ENCODE measurements at regions not wholly inside any gene's neighbourhood (a gene's known extent, or its start where the extent isn't known, plus 50 kb on each side); places are given as distances from the start of the nearest gene placed in this dataset.

DNA sequence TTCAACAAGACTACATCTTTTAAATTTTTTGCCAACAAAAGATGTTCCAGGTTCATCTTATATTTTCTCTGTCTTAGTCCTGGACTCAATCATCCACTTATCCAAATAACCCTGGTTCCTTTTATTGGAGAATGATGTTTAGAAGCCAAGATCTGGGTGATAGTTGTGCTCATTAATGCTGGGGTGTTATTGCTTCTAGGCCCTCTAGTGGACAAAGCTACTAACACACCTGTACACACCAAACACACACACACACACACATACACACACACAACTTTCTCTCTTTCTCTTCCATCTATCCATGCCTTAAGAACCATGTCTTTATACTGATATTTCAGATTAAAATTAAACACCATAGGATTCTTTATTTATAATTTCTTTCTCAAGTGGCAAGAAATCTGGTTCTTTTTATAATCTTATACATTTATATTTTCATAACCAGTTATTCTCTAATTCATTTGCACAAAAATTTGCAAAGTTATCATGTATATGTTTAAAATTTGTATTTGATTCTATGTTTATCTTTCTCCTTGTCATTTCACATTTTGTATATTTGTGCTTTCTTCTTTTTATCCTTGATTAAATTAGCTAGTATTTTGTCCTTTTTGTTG, 179.1 kb upstream of the SMIM23 start:
- no peak overlapping the region for H3K4me3 ChIP-seq
- DNase-seq, result no peak
- H3K27me3 ChIP-seq, result peaks cover 0 to 3% (median 0%) of the 10 kb centered on the region in 3 donors
- no peaks in the 10 kb centered on the region for H3K36me3 ChIP-seq
- no peak for ATAC-seq
- no peak overlapping the region for H3K27ac ChIP-seq
- no peaks in the 10 kb centered on the region for H3K9me3 ChIP-seq
- no peak for TF ChIP-seq POLR2A (IDR thresholded peaks at IDR 0.05)
- TF ChIP-seq, protein P1, sequence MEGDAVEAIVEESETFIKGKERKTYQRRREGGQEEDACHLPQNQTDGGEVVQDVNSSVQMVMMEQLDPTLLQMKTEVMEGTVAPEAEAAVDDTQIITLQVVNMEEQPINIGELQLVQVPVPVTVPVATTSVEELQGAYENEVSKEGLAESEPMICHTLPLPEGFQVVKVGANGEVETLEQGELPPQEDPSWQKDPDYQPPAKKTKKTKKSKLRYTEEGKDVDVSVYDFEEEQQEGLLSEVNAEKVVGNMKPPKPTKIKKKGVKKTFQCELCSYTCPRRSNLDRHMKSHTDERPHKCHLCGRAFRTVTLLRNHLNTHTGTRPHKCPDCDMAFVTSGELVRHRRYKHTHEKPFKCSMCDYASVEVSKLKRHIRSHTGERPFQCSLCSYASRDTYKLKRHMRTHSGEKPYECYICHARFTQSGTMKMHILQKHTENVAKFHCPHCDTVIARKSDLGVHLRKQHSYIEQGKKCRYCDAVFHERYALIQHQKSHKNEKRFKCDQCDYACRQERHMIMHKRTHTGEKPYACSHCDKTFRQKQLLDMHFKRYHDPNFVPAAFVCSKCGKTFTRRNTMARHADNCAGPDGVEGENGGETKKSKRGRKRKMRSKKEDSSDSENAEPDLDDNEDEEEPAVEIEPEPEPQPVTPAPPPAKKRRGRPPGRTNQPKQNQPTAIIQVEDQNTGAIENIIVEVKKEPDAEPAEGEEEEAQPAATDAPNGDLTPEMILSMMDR (IDR thresholded peaks at IDR 0.05 in 4 of 5, conservative IDR thresholded peaks at IDR 0.05 in 1 of 5), result no peak
- H3K4me1 ChIP-seq, result no peaks in the 10 kb centered on the region
- intact Hi-C loops (cut with DNase I; ENCODE audit: low total_unique reads) (no loop called here), in situ Hi-C loops (cut with MboI; ENCODE audit: low sequenced_read_pairs in 4 of 4) (no loop called here)

DNA sequence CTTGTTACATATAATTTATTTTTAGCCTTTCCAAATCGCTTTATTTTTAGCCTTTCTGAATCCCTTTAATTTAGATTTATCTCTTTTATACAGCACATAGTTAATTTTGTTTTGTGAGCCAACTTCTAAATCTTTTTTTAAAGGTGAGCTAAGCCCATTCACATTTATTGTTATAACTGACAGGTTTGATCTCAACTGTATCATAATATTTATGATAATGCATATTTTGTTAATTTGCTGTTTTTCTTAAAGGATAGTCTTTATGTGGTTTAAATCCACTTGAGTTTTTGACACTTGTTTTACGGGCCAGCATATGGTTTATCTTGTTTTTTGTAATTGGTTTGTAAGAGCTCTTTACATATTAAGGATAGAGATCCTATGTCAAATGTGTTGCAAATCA, 177.8 kb upstream of the SMIM23 start:
- H3K9me3 ChIP-seq, result no peaks in the 10 kb centered on the region
- no peaks in the 10 kb centered on the region for H3K36me3 ChIP-seq
- H3K4me3 ChIP-seq, result no peak overlapping the region
- in situ Hi-C loops (cut with MboI; ENCODE audit: low sequenced_read_pairs in 4 of 4), result no loop called here
- peaks cover 0 to 3% (median 0%) of the 10 kb centered on the region in 3 donors for H3K27me3 ChIP-seq
- TF ChIP-seq, protein P1 (IDR thresholded peaks at IDR 0.05 in 4 of 5, conservative IDR thresholded peaks at IDR 0.05 in 1 of 5), result no peak
- no peak for TF ChIP-seq POLR2A (IDR thresholded peaks at IDR 0.05)
- no peaks in the 10 kb centered on the region for H3K4me1 ChIP-seq
- DNase-seq (no peak), ATAC-seq (no peak)
- intact Hi-C loops (cut with DNase I; ENCODE audit: low total_unique reads), result no loop called here
- H3K27ac ChIP-seq, result no peak overlapping the region

DNA sequence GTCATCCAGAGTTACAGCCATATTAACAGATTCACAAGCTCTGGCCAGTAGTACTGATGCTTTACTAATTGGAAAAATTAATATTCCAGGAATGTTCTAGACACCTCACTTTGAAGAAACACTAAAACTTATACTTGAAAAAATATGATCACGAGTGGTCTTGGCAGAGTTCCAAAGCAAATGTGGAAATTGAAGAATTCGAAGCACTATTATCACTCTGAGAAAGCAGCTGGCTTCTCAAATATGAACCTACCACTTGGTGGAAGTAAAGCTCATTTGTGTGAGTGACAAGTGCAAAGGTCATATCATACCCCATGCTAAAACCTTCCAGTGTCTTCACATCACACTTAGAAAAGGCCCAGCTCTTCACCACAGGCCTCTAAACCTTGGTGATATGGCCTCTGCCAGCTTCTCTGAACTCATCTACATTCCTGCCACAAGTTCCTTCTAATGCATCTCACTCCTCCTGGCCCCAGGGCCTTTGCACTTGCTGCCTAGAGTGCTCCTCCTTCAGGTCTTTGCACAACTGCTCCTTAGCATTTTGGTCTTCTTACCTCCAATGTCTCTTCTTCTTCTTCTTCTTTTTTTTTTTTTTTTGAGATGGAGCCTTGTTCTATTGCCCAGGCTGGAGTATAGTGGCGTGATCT, 175.7 kb upstream of the SMIM23 start:
- intact Hi-C loops (cut with DNase I; ENCODE audit: low total_unique reads) (no loop called here), in situ Hi-C loops (cut with MboI; ENCODE audit: low sequenced_read_pairs in 4 of 4) (no loop called here)
- H3K27me3 ChIP-seq, result peaks cover 7 to 9% (median 8%) of the 10 kb centered on the region in 3 donors
- no peaks in the 10 kb centered on the region for H3K36me3 ChIP-seq
- H3K4me1 ChIP-seq, result no peaks in the 10 kb centered on the region
- DNase-seq, result no peak
- ATAC-seq, result no peak
- H3K27ac ChIP-seq, result no peak overlapping the region
- no peak overlapping the region for H3K4me3 ChIP-seq
- no peak for TF ChIP-seq POLR2A (IDR thresholded peaks at IDR 0.05)
- TF ChIP-seq, protein P1 (IDR thresholded peaks at IDR 0.05 in 4 of 5, conservative IDR thresholded peaks at IDR 0.05 in 1 of 5), result no peak
- H3K9me3 ChIP-seq, result no peaks in the 10 kb centered on the region

DNA sequence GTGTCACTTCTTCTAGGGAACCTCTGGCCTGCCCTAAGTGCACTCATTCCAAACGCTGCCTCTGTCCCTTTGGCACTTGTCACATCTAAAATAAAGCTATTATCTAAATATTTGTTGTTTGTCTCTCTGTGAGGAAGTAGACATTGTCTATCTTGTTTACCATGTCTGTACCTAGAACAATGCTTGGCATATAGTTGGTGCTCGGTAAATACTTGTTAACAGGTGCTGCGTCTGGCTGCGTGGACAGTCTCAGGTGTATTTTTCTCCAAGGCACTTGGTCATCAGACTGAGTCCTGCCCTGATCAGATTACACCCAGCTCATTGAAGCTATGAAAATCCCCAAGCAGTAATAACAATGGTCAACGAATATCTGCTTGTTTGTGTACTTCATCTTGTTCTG, 174.9 kb upstream of the SMIM23 start:
- intact Hi-C loops (cut with DNase I; ENCODE audit: low total_unique reads), result no loop called here
- TF ChIP-seq, protein P1 (IDR thresholded peaks at IDR 0.05 in 4 of 5, conservative IDR thresholded peaks at IDR 0.05 in 1 of 5), result no peak
- TF ChIP-seq POLR2A (IDR thresholded peaks at IDR 0.05), result no peak
- Histone ChIP-seq H3K4me1 (no peaks in the 10 kb centered on the region), H3K36me3 (no peaks in the 10 kb centered on the region), H3K27ac (no peak overlapping the region), H3K9me3 (no peaks in the 10 kb centered on the region), H3K4me3 (no peak overlapping the region), H3K27me3 (peaks cover 7 to 12% (median 8%) of the 10 kb centered on the region in 3 donors)
- no peak for ATAC-seq
- DNase-seq, result no peak
- in situ Hi-C loops (cut with MboI; ENCODE audit: low sequenced_read_pairs in 4 of 4), result no loop called here

Data from gastrocnemius medialis (tissue), 4 donors.